ENCODE measurements at regions not wholly inside any gene's neighbourhood (a gene's known extent, or its start where the extent isn't known, plus 50 kb on each side); places are given as distances from the start of the nearest gene placed in this dataset.

- TF ChIP-seq CTCF (IDR thresholded peaks at IDR 0.05) (no peak), ZFX (IDR thresholded peaks at IDR 0.05; ENCODE audit: borderline replicate concordance) (no peak)
Measured at GRCh38 chr7:142477079-142477651, 219.3 kb upstream of the PRSS58 start.

Measured in 22Rv1 (cell line).